ENCODE measurements at regions not wholly inside any gene's neighbourhood (a gene's known extent, or its start where the extent isn't known, plus 50 kb on each side); places are given as distances from the start of the nearest gene placed in this dataset.
"Not testable (repeated sequence)": the region's sequence is repeated elsewhere in the genome, so short reads cannot be mapped to it uniquely, and the experiment has no call there.

- no peak for DNase-seq
Observed at GRCh38 chr2:150371044-150371818, 116.2 kb downstream of the RND3 start.

GRCh38 chr2:150370561-150370960 lies 116.9 kb downstream of the RND3 start:
- DNase-seq = no peak

GRCh38 chr2:150369862-150370261 lies 117.6 kb downstream of the RND3 start:
- no peak for DNase-seq

- DNase-seq = no peak
Observed at GRCh38 chr2:150358468-150358807, 129.0 kb downstream of the RND3 start.

- DNase-seq = no peak
Observed at GRCh38 chr2:150357770-150358467, 129.5 kb downstream of the RND3 start.

GRCh38 chr2:150355440-150355839 lies 132.0 kb downstream of the RND3 start:
- DNase-seq = no peak

GRCh38 chr2:150353376-150353775 lies 134.1 kb downstream of the RND3 start:
- no peak for DNase-seq

GRCh38 chr2:150351922-150352321 lies 135.5 kb downstream of the RND3 start:
- no peak for DNase-seq

GRCh38 chr2:150350500-150350899 lies 137.0 kb downstream of the RND3 start:
- no peak for DNase-seq

GRCh38 chr2:150346806-150347205 lies 140.7 kb downstream of the RND3 start:
- peak in 1 of 3 donors; percentile 7 for DNase-seq

GRCh38 chr2:150341982-150342680 lies 145.3 kb downstream of the RND3 start:
- no peak for DNase-seq

- no peak for DNase-seq
Observed at GRCh38 chr2:150339951-150340350, 147.5 kb downstream of the RND3 start.

- DNase-seq = no peak
Observed at GRCh38 chr2:150339282-150339681, 148.2 kb downstream of the RND3 start.

GRCh38 chr2:150335596-150335995 lies 151.9 kb downstream of the RND3 start:
- DNase-seq = no peak

- DNase-seq = no peak
Observed at GRCh38 chr2:150332383-150332782, 155.1 kb downstream of the RND3 start.

GRCh38 chr2:150327564-150328489 lies 159.6 kb downstream of the RND3 start:
- DNase-seq = no peak

- DNase-seq = peak in 1 of 3 donors; percentile 20
Observed at GRCh38 chr2:150325656-150326314, 161.7 kb downstream of the RND3 start.

- not testable (repeated sequence) for DNase-seq
Observed at GRCh38 chr2:150323071-150323470, 164.4 kb downstream of the RND3 start.

- no peak for DNase-seq
Observed at GRCh38 chr2:150320608-150321007, 166.9 kb downstream of the RND3 start.

GRCh38 chr2:150319658-150320555 lies 167.6 kb downstream of the RND3 start:
- DNase-seq = no peak
